Stimulated activated CD8-positive, alpha-beta memory T cell treated with anti-CD3 and anti-CD28 coated beads, Interleukin-7, amount 100 ng/mL, for 24 hours (primary cell): ENCODE measurements at regions not wholly inside any gene's neighbourhood (a gene's known extent, or its start where the extent isn't known, plus 50 kb on each side); places are given as distances from the start of the nearest gene placed in this dataset.

Experiments used
- DNase-seq: peaks from one replicate; pipeline ENCODE4 v3.0.0-alpha.2; 2020; ENCODE audit warnings: low read depth

DNA sequence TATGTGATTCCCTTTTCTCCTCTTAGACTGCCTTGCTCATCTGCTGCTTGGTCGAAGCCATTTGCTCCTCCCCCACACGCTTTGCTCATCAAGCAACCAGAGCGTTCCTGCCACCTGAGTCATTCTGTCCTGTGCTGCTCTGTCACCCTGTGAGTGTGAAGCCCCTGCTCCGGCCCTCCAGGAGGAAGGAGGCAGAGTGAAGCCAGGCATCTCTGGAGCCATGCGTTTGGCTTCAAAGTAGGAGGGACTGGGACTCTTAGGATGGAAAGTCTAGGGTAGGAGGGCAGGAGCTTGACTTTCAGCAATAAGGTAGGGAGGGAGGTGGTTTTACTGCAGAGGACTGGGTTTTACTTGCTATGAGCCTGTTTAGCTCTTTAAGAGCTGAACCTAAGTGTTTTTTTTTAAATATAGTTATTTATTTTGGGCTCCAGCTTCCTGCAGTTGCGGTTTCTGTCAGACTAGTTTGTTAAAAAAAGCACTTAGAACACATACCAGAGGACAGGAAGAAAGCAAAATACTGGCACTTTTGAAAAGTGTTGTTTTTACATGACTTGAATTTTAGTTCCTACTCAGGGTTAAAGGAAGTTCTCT is 63.6 kb downstream of the SPINK2 start:
- DNase-seq = peak; percentile 51

- no peak for DNase-seq
These were observed 64.2 kb downstream of the SPINK2 start for GRCh38 chr4:56757261-56757746.

- no peak for DNase-seq
These were observed 65.6 kb downstream of the SPINK2 start for GRCh38 chr4:56755901-56756300.

DNA sequence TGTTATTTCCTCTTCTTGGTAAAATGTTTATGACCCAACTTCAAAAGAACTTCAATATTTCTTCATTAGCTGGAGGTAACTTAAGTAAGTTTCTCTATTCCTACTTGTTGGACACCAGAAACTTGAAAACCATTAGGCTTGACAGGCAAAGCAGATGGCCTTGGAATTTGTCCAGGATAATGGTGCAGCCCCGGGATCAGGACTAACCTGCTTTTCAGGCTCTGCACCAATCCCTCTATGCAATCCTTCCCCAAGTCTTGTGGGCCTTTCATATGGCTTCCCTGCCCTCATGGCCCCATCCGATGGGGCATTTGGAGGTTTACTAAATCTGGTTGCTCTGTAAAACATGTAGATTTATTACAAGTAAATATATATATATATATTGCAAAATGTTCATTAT is 68.5 kb downstream of the SPINK2 start:
- DNase-seq = no peak

DNA sequence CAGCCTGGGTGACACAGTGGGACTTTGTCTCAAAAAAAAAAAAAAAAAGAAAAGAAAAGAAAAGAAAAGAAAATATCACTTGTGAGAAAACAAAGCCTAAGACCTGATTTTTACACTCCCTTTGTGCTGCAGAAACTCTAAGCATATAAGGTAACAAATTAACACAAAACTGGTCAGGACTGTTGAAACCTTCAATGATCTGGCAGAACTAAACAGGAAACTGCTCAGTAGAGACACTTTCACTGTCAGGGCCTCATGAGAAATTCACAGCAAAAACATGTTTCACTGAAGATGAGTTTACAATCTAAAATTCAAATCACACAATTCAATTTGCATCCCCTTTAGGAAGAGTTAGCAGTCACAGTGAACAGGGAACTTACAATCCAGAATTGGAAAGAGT is 69.1 kb upstream of the HOPX start:
- DNase-seq = no peak

- DNase-seq = no peak
These were observed 67.2 kb upstream of the HOPX start for GRCh38 chr4:56748271-56748670.

GRCh38 chr4:56746639-56747038 is 65.5 kb upstream of the HOPX start:
- no peak for DNase-seq

- no peak for DNase-seq
These were observed 63.9 kb upstream of the HOPX start for GRCh38 chr4:56745042-56745441.

DNA sequence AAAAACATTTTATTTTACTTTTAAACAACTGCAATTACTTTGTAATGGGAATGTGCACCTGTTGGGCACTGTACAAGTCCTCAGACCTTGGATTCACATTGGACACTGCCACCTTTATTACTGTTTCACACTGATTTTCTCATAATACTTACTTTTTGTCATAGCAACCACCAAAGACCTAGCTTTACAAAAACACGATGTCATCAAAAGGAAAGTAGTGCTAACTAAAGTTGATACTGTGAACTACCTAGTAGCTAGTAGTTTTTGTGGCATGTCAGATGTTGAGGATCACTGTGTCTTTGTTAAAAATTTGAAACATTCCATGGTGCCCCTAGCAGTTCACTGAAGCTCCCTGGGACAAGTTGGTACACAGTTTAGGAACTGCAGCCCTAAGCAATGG is 62.9 kb upstream of the HOPX start:
- DNase-seq = no peak

GRCh38 chr4:56743550-56743949 is 62.5 kb upstream of the HOPX start:
- DNase-seq = no peak

GRCh38 chr4:56742080-56742871 is 61.2 kb upstream of the HOPX start:
- DNase-seq = no peak

DNA sequence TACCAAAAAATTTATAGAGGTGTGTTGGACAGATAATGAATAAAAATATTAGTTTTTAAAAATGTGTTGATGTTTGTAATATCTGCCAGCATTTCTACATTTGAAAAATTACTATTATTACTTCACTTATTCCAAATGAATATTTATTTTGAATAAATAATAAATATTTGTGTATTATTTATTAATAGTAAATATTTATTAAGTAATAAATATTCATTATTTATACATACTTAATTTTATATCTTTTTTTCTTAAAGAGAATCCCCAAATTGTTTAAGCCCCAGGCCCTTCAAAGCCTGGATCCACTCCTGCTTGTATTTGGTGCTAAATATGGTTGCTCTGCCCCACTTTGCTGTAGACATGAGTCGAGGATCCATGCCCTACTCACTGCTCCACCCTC is 60.5 kb upstream of the HOPX start:
- no peak for DNase-seq

GRCh38 chr4:56739066-56739777 is 58.1 kb upstream of the HOPX start:
- no peak for DNase-seq

DNA sequence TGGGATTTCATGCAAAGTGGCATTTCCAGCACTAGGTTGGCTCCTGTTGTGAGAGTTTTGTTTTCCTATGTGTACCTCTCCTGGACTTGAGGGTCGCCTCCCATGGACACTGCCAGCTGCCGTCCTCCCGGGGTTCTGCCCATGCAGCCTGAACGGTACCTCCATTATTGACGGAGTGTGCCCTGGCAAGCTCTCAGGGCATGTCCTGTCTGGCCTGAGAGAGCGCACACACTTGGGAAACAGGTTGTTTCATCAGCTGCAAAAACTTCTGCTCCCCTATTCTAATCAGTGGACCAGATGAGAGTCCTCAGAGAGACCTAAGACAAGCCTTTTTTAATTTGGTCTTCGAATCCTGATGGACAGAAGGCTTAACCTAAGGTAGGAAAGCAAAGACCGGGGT is 56.6 kb upstream of the HOPX start:
- no peak for DNase-seq

DNA sequence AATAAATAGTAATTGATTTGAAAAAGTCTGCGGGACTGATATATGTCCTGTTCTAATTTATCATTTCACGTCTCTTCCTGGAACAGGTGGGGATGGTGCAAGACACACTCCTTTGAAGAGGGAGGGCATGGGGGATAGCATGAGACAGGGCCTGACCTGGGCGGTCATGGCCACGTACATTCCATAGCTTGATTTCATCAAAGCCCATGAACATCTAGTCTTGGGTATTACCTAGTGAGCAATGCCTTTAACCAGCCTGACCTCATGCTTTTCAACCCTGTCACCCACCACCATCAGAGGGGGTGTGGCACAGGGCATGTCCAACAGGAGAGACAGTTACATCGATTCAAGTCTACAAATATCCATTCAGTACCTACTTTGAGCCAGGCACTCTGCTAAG is 52.3 kb upstream of the HOPX start:
- DNase-seq = no peak

DNA sequence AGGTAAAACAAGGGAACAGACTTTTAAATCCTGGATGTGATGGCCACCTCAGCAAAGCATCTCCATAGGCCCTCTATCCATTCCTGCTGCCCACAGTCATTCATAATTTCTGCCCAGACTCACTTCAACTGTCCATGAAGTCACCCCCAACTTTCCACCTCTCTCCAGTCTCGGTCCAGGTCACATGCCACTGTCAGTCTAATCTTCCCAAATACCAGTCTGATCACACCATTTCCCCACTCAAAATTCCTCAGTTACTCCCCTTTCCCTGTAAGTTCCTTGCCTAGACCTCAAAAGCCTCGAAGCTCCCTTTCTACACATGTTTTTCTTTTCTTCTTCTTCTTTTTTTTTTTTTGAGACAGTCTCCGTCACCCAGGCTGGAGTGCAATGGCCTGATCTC is 51.2 kb upstream of the HOPX start:
- DNase-seq = no peak

DNA sequence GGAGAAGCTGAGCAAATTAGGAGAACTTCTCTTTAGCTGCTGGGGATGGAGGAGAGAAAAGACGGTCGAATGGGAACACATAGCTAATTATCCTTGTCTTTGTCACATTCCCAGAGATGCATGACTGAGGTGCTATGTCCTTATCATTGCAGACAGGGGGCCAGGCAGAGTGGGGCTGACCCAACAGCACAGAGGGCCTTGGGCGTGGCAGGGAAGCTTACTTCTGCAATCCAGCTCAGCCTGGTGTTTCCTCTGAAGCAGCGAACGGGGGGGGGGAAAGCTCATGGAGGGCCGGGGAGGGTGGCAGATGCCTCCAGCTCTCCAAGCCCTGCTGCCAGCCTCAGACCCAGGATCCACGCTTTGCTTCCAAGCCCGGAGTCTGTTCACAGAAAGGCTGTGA is 50.8 kb upstream of the HOPX start:
- DNase-seq = no peak
